CD14-positive monocyte (primary cell): ENCODE measurements at regions not wholly inside any gene's neighbourhood (a gene's known extent, or its start where the extent isn't known, plus 50 kb on each side); places are given as distances from the start of the nearest gene placed in this dataset.

Experiments used
- DNase-seq, 3 donors: peaks; one replicate each; pipeline ENCODE4 v3.0.0-alpha.2; 2011 to 2022
- H2AFZ ChIP-seq: 2 replicates; pipeline ENCODE4 v1.6.0; 2012; ENCODE audit warnings: mild to moderate bottlenecking, low read depth, low read length, inconsistent platforms; ENCODE audit not compliant: insufficient read depth, poor library complexity, severe bottlenecking
- H3K27ac ChIP-seq, 2 donors: 1 replicate in 1 of 2; 2 replicates in 1 of 2; pipeline ENCODE4 v1.5.1; 2012 to 2013; ENCODE audit warnings: low read length in 2 of 2, control low read depth in 1 of 2, inconsistent platforms in 1 of 2, low read depth in 1 of 2, mild to moderate bottlenecking in 1 of 2
- H3K27me3 ChIP-seq, 2 donors: one replicate each; pipeline versions ENCODE4 v1.6.0 to v1.6.1; 2011 to 2013; ENCODE audit warnings: low read length in 2 of 2; ENCODE audit not compliant: control insufficient read depth in 2 of 2, insufficient read depth in 2 of 2
- H3K36me3 ChIP-seq, 2 donors: replicated peaks in 1 of 2; 1 replicate in 1 of 2; 2 replicates in 1 of 2; pipeline versions ENCODE4 v1.5.1 to v1.6.1; 2012 to 2013; ENCODE audit warnings: low read length in 2 of 2, control low read depth in 1 of 2, inconsistent platforms in 1 of 2, mild to moderate bottlenecking in 1 of 2; ENCODE audit not compliant: insufficient read depth in 2 of 2, control insufficient read depth in 1 of 2
- H3K4me1 ChIP-seq, 2 donors: 1 replicate in 1 of 2; 2 replicates in 1 of 2; pipeline versions ENCODE4 v1.5.1 to v1.6.1; 2012 to 2013; ENCODE audit warnings: low read length in 2 of 2, control low read depth in 1 of 2, inconsistent platforms in 1 of 2, mild to moderate bottlenecking in 1 of 2, moderate library complexity in 1 of 2; ENCODE audit not compliant: insufficient read depth in 2 of 2, control insufficient read depth in 1 of 2
- H3K4me2 ChIP-seq: replicated peaks from 2 replicates; pipeline ENCODE3; 2012; ENCODE audit warnings: low read length, moderate library complexity, mild to moderate bottlenecking; ENCODE audit not compliant: poor library complexity, severe bottlenecking; ENCODE audit errors: extremely low read depth
- H3K4me3 ChIP-seq, 3 experiments: fragments of 200-600 bp in 1 of 3; sonication (generic) in 1 of 3; replicated peaks in 1 of 3; 1 replicate in 2 of 3; 2 replicates in 1 of 3; pipeline ENCODE4 v1.5.1; 2011 to 2013; ENCODE audit warnings: low read length in 3 of 3, mild to moderate bottlenecking in 3 of 3, control low read depth in 2 of 3, low read depth in 2 of 3, inconsistent platforms in 1 of 3, moderate library complexity in 1 of 3
- H3K79me2 ChIP-seq: 2 replicates; pipeline ENCODE4 v1.6.0; 2012; ENCODE audit warnings: mild to moderate bottlenecking, control low read depth, inconsistent platforms, low read length, moderate library complexity; ENCODE audit not compliant: insufficient read depth
- H3K9ac ChIP-seq: 2 replicates; pipeline ENCODE4 v1.6.0; 2017; ENCODE audit warnings: low read length, mild to moderate bottlenecking; ENCODE audit not compliant: insufficient read depth, poor library complexity, severe bottlenecking
- H3K9me3 ChIP-seq, 2 donors: replicated peaks in 1 of 2; 1 replicate in 1 of 2; 2 replicates in 1 of 2; pipeline versions ENCODE4 v1.5.1 to v1.6.1; 2012 to 2013; ENCODE audit warnings: low read length in 2 of 2, control low read depth in 1 of 2; ENCODE audit not compliant: control insufficient read depth in 1 of 2, insufficient read depth in 1 of 2
- H4K20me1 ChIP-seq: 2 replicates; pipeline ENCODE4 v1.6.0; 2012; ENCODE audit warnings: mild to moderate bottlenecking, low read length, control low read depth, moderate library complexity; ENCODE audit not compliant: insufficient read depth
- H3K27ac Mint-ChIP-seq, 7 donors: one replicate each; pipeline ENCODE4 v1.8.0; 2020; ENCODE audit warnings: mild to moderate bottlenecking in 7 of 7, mixed read lengths in 7 of 7, moderate library complexity in 6 of 7, inconsistent platforms in 2 of 7
- H3K27me3 Mint-ChIP-seq, 3 donors: one replicate each; pipeline ENCODE4 v1.8.0; 2021 to 2022; ENCODE audit warnings: low read depth in 3 of 3, mild to moderate bottlenecking in 3 of 3, mixed read lengths in 3 of 3, moderate library complexity in 3 of 3, inconsistent platforms in 1 of 3
- H3K36me3 Mint-ChIP-seq, 2 donors: one replicate each; pipeline ENCODE4 v1.8.0; 2020; ENCODE audit warnings: mixed read lengths in 2 of 2, inconsistent platforms in 1 of 2, mild to moderate bottlenecking in 1 of 2
- H3K4me1 Mint-ChIP-seq: one replicate; pipeline ENCODE4 v1.8.0; 2020; ENCODE audit warnings: mild to moderate bottlenecking, mixed read lengths
- H3K4me3 Mint-ChIP-seq, 2 donors: one replicate each; pipeline ENCODE4 v1.8.0; 2020; ENCODE audit warnings: mild to moderate bottlenecking in 2 of 2, mixed read lengths in 2 of 2, moderate library complexity in 1 of 2
- H3K9me3 Mint-ChIP-seq, 7 donors: one replicate each; pipeline ENCODE4 v1.8.0; 2020 to 2022; ENCODE audit warnings: mixed read lengths in 7 of 7, mild to moderate bottlenecking in 6 of 7, moderate library complexity in 6 of 7, inconsistent platforms in 2 of 7
- CTCF ChIP-seq: fragments of 200-600 bp; IDR thresholded peaks from one replicate; pipeline ENCODE4 v1.8.0; 2022; ENCODE audit warnings: antibody characterized with exemption, mild to moderate bottlenecking
- WGBS: methylation state at CpG from one replicate; pipeline ENCODE4 v1.1.5; 2013; ENCODE audit warnings: missing lambda C conversion rate; ENCODE audit not compliant: insufficient coverage; 5-methylcytosine and 5-hydroxymethylcytosine counted together
- intact Hi-C, 2 donors: fragments of 100-400 bp; cut with micrococcal nuclease; formaldehyde crosslinking; loops; one replicate each; pipeline versions ENCODE4 v1.15.0 to v1.15.1; 2023

GRCh38 chr3:104911376-104911775 lies 455.3 kb upstream of the ALCAM start:
- H3K4me2 ChIP-seq: no peak overlapping the region
- no peak overlapping the region for H2AFZ ChIP-seq
- Mint-ChIP-seq H3K9me3 (peaks cover 4 to 26% (median 17%) of the 10 kb centered on the region in 7 donors), H3K36me3 (no peaks in the 10 kb centered on the region), H3K27ac (no peak overlapping the region), H3K4me1 (no peaks in the 10 kb centered on the region), H3K27me3 (peaks cover 0 to 2% (median 0%) of the 10 kb centered on the region in 3 donors), H3K4me3 (no peak overlapping the region)
- WGBS: no CpG with 5 or more reads among the region's 1 CpG
- no peaks in the 10 kb centered on the region for H3K36me3 ChIP-seq
- intact Hi-C loops: no loop called here
- no peaks in the 10 kb centered on the region for H3K4me1 ChIP-seq
- TF ChIP-seq CTCF: no peak
- no peak for DNase-seq
- H3K9me3 ChIP-seq: peaks cover 13 to 18% of the 10 kb centered on the region in 2 donors
- no peaks in the 10 kb centered on the region for H3K27me3 ChIP-seq
- H3K9ac ChIP-seq: no peak overlapping the region
- no peaks in the 10 kb centered on the region for H4K20me1 ChIP-seq
- no peak overlapping the region for H3K4me3 ChIP-seq
- H3K79me2 ChIP-seq: no peaks in the 10 kb centered on the region
- no peak overlapping the region for H3K27ac ChIP-seq

GRCh38 chr3:104916971-104917370 lies 449.7 kb upstream of the ALCAM start:
- Histone ChIP-seq H3K27ac (no peak overlapping the region), H2AFZ (no peak overlapping the region), H4K20me1 (no peaks in the 10 kb centered on the region), H3K9ac (no peak overlapping the region), H3K27me3 (no peaks in the 10 kb centered on the region), H3K4me1 (no peaks in the 10 kb centered on the region), H3K9me3 (peaks cover 11 to 15% of the 10 kb centered on the region in 2 donors), H3K36me3 (no peaks in the 10 kb centered on the region), H3K4me2 (no peak overlapping the region), H3K79me2 (no peaks in the 10 kb centered on the region), H3K4me3 (no peak overlapping the region)
- Mint-ChIP-seq H3K4me3 (no peak overlapping the region), H3K27me3 (no peaks in the 10 kb centered on the region), H3K9me3 (peaks cover 4 to 17% (median 12%) of the 10 kb centered on the region in 7 donors), H3K4me1 (no peaks in the 10 kb centered on the region), H3K36me3 (no peaks in the 10 kb centered on the region), H3K27ac (no peak overlapping the region)
- WGBS: no CpG with 5 or more reads among the region's 1 CpG
- DNase-seq: no peak
- no peak for TF ChIP-seq CTCF
- intact Hi-C loops: no loop called here
